Breast epithelium (tissue), 4 donors: ENCODE measurements at regions not wholly inside any gene's neighbourhood (a gene's known extent, or its start where the extent isn't known, plus 50 kb on each side); places are given as distances from the start of the nearest gene placed in this dataset.

ENCODE experiments used
- DNase-seq, 2 donors: peaks; one replicate each; pipeline ENCODE4 v3.0.0-alpha.2; 2019; ENCODE audit warnings: low spot score in 2 of 2
- H3K27ac ChIP-seq, 2 donors: fragments of 200-600 bp; sonication (generic) in 1 of 2; one replicate each; pipeline ENCODE4 v1.5.1; 2016 to 2019; ENCODE audit warnings: mild to moderate bottlenecking in 1 of 2
- H3K27me3 ChIP-seq, 2 donors: fragments of 200-600 bp; sonication (generic) in 1 of 2; one replicate each; pipeline versions ENCODE4 v1.5.1 to v1.6.0; 2017 to 2019; ENCODE audit warnings: control low read depth in 1 of 2, mild to moderate bottlenecking in 1 of 2
- H3K36me3 ChIP-seq: fragments of 200-600 bp; one replicate; pipeline ENCODE4 v1.5.1; 2019
- H3K4me1 ChIP-seq, 2 donors: fragments of 200-600 bp; sonication (generic); one replicate each; pipeline ENCODE4 v1.5.1; 2016 to 2019; ENCODE audit warnings: control low read depth in 1 of 2
- H3K4me3 ChIP-seq, 3 donors: fragments of 200-600 bp; sonication (generic); 1 replicate in 2 of 3; 2 replicates in 1 of 3; pipeline ENCODE4 v1.5.1; 2016 to 2019; ENCODE audit warnings: mild to moderate bottlenecking in 3 of 3, moderate library complexity in 2 of 3
- H3K9me3 ChIP-seq, 2 donors: fragments of 200-600 bp; sonication (generic) in 1 of 2; one replicate each; pipeline ENCODE4 v1.5.1; 2016 to 2019; ENCODE audit warnings: control low read depth in 1 of 2
- CTCF ChIP-seq, 3 donors: fragments of 450-650 bp; IDR thresholded peaks; one replicate each; pipeline ENCODE4 v1.5.1; 2016 to 2017; ENCODE audit warnings: antibody characterized with exemption in 3 of 3, mild to moderate bottlenecking in 3 of 3, moderate library complexity in 3 of 3
- POLR2A ChIP-seq: fragments of 450-650 bp; IDR thresholded peaks from one replicate; pipeline ENCODE4 v1.6.1; 2016; ENCODE audit warnings: antibody characterized with exemption, mild to moderate bottlenecking, moderate library complexity
- POLR2AphosphoS5 ChIP-seq, 3 donors: sonication (generic); formaldehyde crosslinking; IDR thresholded peaks; one replicate each; pipeline ENCODE4 v1.6.1; 2017; ENCODE audit warnings: antibody characterized with exemption in 3 of 3
- intact Hi-C: fragments of 100-400 bp; cut with DNase I; formaldehyde crosslinking; loops from one replicate; pipeline ENCODE4 v1.15.1; 2023; ENCODE audit warnings: low total_unique reads

GRCh38 chr22:47445212-47445611 lies 682.8 kb downstream of the TBC1D22A start:
- no peak overlapping the region for H3K27ac ChIP-seq
- TF ChIP-seq POLR2A (no peak), POLR2AphosphoS5 (IDR thresholded peaks at IDR 0.05) (no peak), CTCF (IDR thresholded peaks at IDR 0.05) (no peak)
- no peak for DNase-seq
- no peak overlapping the region for H3K4me3 ChIP-seq
- H3K4me1 ChIP-seq, result no peaks in the 10 kb centered on the region
- H3K36me3 ChIP-seq, result no peaks in the 10 kb centered on the region
- H3K9me3 ChIP-seq, result peaks cover 9 to 26% of the 10 kb centered on the region in 2 donors
- intact Hi-C loops, result no loop called here
- H3K27me3 ChIP-seq, result peaks cover 0 to 13% of the 10 kb centered on the region in 2 donors

DNA sequence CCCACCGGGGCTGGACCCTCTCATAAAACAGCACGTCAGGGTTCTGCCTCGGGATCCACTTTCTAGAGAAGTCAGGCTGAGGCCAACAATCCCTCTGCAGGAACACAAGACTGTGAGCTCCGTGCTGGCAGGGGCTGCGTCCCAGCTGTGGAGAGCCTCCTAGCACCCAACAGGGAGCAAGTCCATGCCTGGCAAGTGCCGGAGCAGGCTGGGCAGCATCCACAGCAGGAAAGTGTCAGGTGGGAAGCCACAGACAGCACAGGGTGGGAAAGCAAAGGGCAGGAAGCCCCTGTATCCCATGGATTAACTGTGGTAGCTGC lies 682.3 kb downstream of the TBC1D22A start:
- H3K27ac ChIP-seq, result no peak overlapping the region
- no peak overlapping the region for H3K4me3 ChIP-seq
- peaks cover 9 to 31% of the 10 kb centered on the region in 2 donors for H3K9me3 ChIP-seq
- H3K4me1 ChIP-seq, result no peaks in the 10 kb centered on the region
- peaks cover 0 to 10% of the 10 kb centered on the region in 2 donors for H3K27me3 ChIP-seq
- no peaks in the 10 kb centered on the region for H3K36me3 ChIP-seq
- intact Hi-C loops, result no loop called here
- no peak for TF ChIP-seq POLR2A
- TF ChIP-seq CTCF (IDR thresholded peaks at IDR 0.05), result no peak
- no peak for TF ChIP-seq POLR2AphosphoS5 (IDR thresholded peaks at IDR 0.05)
- no peak for DNase-seq

- H3K9me3 ChIP-seq, result peaks cover 9 to 37% of the 10 kb centered on the region in 2 donors
- H3K4me3 ChIP-seq, result no peak overlapping the region
- TF ChIP-seq POLR2A (no peak), POLR2AphosphoS5 (IDR thresholded peaks at IDR 0.05) (no peak), CTCF (IDR thresholded peaks at IDR 0.05) (no peak)
- no peaks in the 10 kb centered on the region for H3K36me3 ChIP-seq
- peaks cover 0 to 10% of the 10 kb centered on the region in 2 donors for H3K27me3 ChIP-seq
- no peak for DNase-seq
- no peak overlapping the region for H3K27ac ChIP-seq
- intact Hi-C loops, result no loop called here
- H3K4me1 ChIP-seq, result no peaks in the 10 kb centered on the region
These were observed 681.6 kb downstream of the TBC1D22A start for GRCh38 chr22:47443836-47444745.

- no peak for DNase-seq
- Histone ChIP-seq H3K4me3 (no peak overlapping the region), H3K27me3 (peaks cover 0 to 6% of the 10 kb centered on the region in 2 donors), H3K27ac (no peak overlapping the region), H3K9me3 (peaks cover 9 to 37% of the 10 kb centered on the region in 2 donors), H3K36me3 (no peaks in the 10 kb centered on the region), H3K4me1 (no peaks in the 10 kb centered on the region)
- intact Hi-C loops, result no loop called here
- no peak for TF ChIP-seq POLR2AphosphoS5 (IDR thresholded peaks at IDR 0.05)
- no peak for TF ChIP-seq POLR2A
- no peak for TF ChIP-seq CTCF (IDR thresholded peaks at IDR 0.05)
These were observed 680.4 kb downstream of the TBC1D22A start for GRCh38 chr22:47442821-47443220.

DNA sequence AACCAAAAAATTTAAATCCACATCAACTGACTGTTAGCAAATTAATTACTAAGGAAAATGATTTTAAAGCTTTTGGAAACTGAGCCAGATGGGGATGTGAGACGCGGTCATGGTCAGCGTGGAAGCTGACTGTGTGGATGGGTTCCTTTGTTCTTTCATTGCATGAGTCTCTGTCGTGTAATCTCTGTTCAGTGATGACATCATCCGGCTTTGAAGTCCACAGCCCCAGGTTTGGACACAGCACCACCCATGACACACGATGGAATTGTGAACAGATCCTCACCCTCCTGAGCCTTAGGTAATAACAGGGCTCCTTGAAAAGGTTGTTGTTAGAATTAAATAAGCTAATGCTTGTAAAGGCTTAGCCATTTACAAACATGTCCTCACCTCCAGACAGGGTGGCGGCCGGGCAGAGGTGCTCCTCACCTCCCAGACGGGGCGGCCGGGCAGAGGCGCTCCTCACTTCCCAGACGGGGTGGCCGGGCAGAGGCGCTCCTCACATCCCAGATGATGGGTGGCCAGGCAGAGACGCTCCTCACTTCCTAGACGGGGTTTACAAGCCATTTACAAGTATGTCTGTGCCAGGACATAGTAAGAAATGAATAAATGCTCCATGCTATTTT lies 677.3 kb downstream of the TBC1D22A start:
- DNase-seq, result no peak
- H3K27me3 ChIP-seq, result peaks cover 0 to 6% of the 10 kb centered on the region in 2 donors
- no peak overlapping the region for H3K4me3 ChIP-seq
- no peaks in the 10 kb centered on the region for H3K36me3 ChIP-seq
- no peak for TF ChIP-seq POLR2A
- intact Hi-C loops, result no loop called here
- peaks cover 9 to 37% of the 10 kb centered on the region in 2 donors for H3K9me3 ChIP-seq
- no peak overlapping the region for H3K27ac ChIP-seq
- no peaks in the 10 kb centered on the region for H3K4me1 ChIP-seq
